ENCODE measurements at regions not wholly inside any gene's neighbourhood (a gene's known extent, or its start where the extent isn't known, plus 50 kb on each side); places are given as distances from the start of the nearest gene placed in this dataset.

- peaks cover 2% of the 10 kb centered on the region; the same call in 1 of the 2 replicates for H3K27me3 Mint-ChIP-seq (ENCODE audit: low read depth)
- Histone ChIP-seq H3K4me2 (ENCODE audit: insufficient read depth, insufficient read length, low read length) (no peak overlapping the region), H3K23ac (ENCODE audit: insufficient read length, low read depth, low read length) (no peak overlapping the region), H3K4ac (ENCODE audit: low read depth, low read length) (no peak overlapping the region), H3K4me1 (ENCODE audit: insufficient read depth, low read length) (0 out of 2 replicates have a peak, but pooled peaks cover 2% of the 10 kb centered on the region), H2BK12ac (ENCODE audit: insufficient read length, low read depth, low read length) (no peak overlapping the region), H2AK5ac (ENCODE audit: insufficient read length, low read length) (no peak overlapping the region), H3K9ac (ENCODE audit: extremely low read depth, insufficient read length, low read length) (no peak overlapping the region), H3K23me2 (ENCODE audit: insufficient read length, low read depth, low read length, poor library complexity, severe bottlenecking) (no peaks in the 10 kb centered on the region), H4K8ac (replicated peaks; ENCODE audit: insufficient read length, low read depth, low read length) (no peak overlapping the region), H3K79me2 (ENCODE audit: insufficient read depth, low read length) (no peaks in the 10 kb centered on the region), H3K27ac (ENCODE audit: insufficient read length, low read depth, low read length) (no peak overlapping the region), H2BK15ac (ENCODE audit: low read depth, low read length) (no peak overlapping the region), H2BK120ac (ENCODE audit: low read depth, low read length, poor library complexity, severe bottlenecking) (no peak overlapping the region), H3K79me1 (ENCODE audit: insufficient read depth, low read depth, low read length, poor library complexity, severe bottlenecking) (no peaks in the 10 kb centered on the region), H3T11ph (ENCODE audit: low read length) (no peak overlapping the region), H3K56ac (ENCODE audit: insufficient read length, low read depth, low read length) (no peak overlapping the region), H3K18ac (ENCODE audit: insufficient read length, low read depth, low read length) (no peak overlapping the region), H4K20me1 (ENCODE audit: control insufficient read depth, insufficient read depth, insufficient read length) (no peaks in the 10 kb centered on the region), H4K91ac (ENCODE audit: insufficient read length, low read depth, low read length) (no peak overlapping the region), H2AFZ (ENCODE audit: low read length) (no peak overlapping the region), H2BK20ac (ENCODE audit: low read depth, low read length, poor library complexity, severe bottlenecking) (no peak overlapping the region), H3K9me3 (ENCODE audit: control insufficient read depth, low read depth, low read length) (no peaks in the 10 kb centered on the region), H3K27me3 (ENCODE audit: insufficient read depth, low read length) (no peaks in the 10 kb centered on the region), H4K5ac (ENCODE audit: insufficient read length, low read depth, low read length) (no peak overlapping the region), H2BK5ac (ENCODE audit: insufficient read length, low read length) (no peak overlapping the region), H3K14ac (ENCODE audit: insufficient read depth, low read length) (no peak overlapping the region)
- DNase-seq, result peak; percentile 41
- TF ChIP-seq CTCF (conservative IDR thresholded peaks at IDR 0.05), result no peak
- WGBS (ENCODE audit: extremely low coverage, insufficient read length, low lambda C conversion rate), result no CpG with 5 or more reads among the region's 6 CpGs
- no peak overlapping the region for H3K4me3 Mint-ChIP-seq
- H3K36me3 Mint-ChIP-seq (ENCODE audit: insufficient read depth in 1 of 3, low read depth in 3 of 3), result no peaks in the 10 kb centered on the region
- H3K9me3 Mint-ChIP-seq, result no peaks in the 10 kb centered on the region
- peak overlapping the region in 1 of 3 experiments; percentile 76; a peak in 2 of 7 replicates for H3K27ac Mint-ChIP-seq
- peaks cover 11% of the 10 kb centered on the region in 2 experiments for H3K4me1 Mint-ChIP-seq
These were observed 60.0 kb upstream of the ROR1 start for GRCh38 chr1:63713627-63714481.

Measured in H9 (cell line).